ENCODE measurements at regions not wholly inside any gene's neighbourhood (a gene's known extent, or its start where the extent isn't known, plus 50 kb on each side); places are given as distances from the start of the nearest gene placed in this dataset.
A peak's percentile ranks its signal among the peaks of the same experiment; 100 is the strongest.

DNA sequence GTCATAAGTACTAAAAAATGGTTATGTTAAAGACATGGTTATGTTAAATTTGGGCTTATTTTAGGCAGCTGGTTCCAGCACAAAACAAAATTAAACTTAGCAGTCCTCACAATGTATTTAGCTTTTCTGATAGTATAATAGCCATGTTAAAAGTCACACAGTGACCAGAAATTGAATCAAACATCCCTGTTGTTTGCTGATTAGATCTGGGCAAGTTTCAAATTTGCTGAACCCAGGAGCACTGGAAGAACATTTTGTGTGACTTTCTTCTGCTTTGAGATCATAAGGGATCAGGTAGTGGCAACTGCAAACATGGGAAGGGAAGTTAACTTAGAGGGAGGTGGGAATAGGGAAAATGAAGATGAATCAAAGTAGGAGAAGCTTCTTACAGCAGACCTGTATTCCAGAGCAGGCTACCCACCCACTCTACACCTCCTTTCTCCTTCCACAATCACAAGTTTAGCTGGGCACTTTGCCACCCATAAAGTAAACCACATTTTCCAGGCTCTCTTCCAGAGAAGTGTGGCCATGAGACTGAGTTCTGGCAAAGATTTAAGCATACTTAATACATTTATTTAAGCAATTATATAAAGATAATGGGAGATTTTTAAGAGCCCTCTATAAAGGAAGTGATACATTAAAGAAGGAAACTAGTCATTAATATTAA, 616.1 kb upstream of the LRATD1 start:
- DNase-seq: peak in 4 of 6 donors; percentile 18 to 74 (median 55)
- peak; percentile 96 to 98 (median 98) for ATAC-seq
- no peaks in the 10 kb centered on the region for H3K36me3 ChIP-seq
- no peaks in the 10 kb centered on the region for H3K27me3 ChIP-seq
- intact Hi-C loops (cut with DNase I): no loop called here
- H3K4me1 ChIP-seq: peaks cover 0 to 6% (median 3%) of the 10 kb centered on the region in 3 donors
- peak overlapping the region in 1 of 4 donors; percentile 43 for H3K27ac ChIP-seq
- H3K9me3 ChIP-seq: no peaks in the 10 kb centered on the region
- H3K4me3 ChIP-seq: no peak overlapping the region
- TF ChIP-seq, protein P1, sequence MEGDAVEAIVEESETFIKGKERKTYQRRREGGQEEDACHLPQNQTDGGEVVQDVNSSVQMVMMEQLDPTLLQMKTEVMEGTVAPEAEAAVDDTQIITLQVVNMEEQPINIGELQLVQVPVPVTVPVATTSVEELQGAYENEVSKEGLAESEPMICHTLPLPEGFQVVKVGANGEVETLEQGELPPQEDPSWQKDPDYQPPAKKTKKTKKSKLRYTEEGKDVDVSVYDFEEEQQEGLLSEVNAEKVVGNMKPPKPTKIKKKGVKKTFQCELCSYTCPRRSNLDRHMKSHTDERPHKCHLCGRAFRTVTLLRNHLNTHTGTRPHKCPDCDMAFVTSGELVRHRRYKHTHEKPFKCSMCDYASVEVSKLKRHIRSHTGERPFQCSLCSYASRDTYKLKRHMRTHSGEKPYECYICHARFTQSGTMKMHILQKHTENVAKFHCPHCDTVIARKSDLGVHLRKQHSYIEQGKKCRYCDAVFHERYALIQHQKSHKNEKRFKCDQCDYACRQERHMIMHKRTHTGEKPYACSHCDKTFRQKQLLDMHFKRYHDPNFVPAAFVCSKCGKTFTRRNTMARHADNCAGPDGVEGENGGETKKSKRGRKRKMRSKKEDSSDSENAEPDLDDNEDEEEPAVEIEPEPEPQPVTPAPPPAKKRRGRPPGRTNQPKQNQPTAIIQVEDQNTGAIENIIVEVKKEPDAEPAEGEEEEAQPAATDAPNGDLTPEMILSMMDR (IDR thresholded peaks at IDR 0.05): no peak
- no peak for FAIRE-seq

DNA sequence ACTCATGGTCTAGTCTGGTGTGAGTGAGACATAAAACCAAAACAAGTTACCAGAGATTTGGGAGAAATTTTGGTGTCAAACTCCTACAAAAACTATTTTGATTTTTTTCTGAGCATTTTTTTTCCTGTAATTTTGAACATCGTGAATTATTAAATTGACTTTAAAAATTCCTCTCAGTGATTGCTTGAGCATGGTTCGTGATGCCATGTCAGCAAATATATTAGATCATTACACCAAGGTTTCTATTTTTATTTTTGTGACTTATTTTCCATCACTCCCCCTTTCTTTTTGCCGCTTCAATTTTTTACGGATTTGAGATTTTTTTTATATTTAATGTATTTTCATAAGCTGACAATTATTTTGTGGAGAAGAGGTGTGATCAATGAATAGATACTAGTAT, 613.9 kb upstream of the LRATD1 start:
- DNase-seq (no peak), FAIRE-seq (no peak), ATAC-seq (no peak)
- TF ChIP-seq, protein P1 (IDR thresholded peaks at IDR 0.05): no peak
- intact Hi-C loops (cut with DNase I): no loop called here
- peaks cover 0 to 6% (median 3%) of the 10 kb centered on the region in 3 donors for H3K4me1 ChIP-seq
- no peaks in the 10 kb centered on the region for H3K9me3 ChIP-seq
- no peaks in the 10 kb centered on the region for H3K27me3 ChIP-seq
- no peaks in the 10 kb centered on the region for H3K36me3 ChIP-seq
- H3K27ac ChIP-seq: no peak overlapping the region
- no peak overlapping the region for H3K4me3 ChIP-seq
- WGBS, 2 donors: 90% methylated on average over 4 of the region's 4 CpGs

DNA sequence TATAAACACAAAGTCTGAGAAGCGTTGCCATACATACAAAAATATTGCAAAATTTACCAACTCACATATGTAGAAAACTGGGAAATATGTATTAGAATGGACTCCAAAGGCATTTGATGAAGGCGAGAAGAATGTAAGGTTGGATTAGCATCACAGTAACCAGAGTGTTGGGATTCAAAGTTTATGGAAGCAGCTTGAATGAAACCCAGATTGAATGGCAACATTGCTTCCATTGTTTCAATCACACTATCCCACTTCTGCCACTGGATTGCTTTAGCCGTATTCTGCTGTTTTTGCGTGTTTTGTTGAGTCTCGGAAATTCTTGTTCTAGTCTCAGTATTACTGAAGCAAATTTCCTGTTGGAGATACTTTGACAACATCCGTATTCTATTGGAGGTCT, 609.0 kb upstream of the LRATD1 start:
- FAIRE-seq (no peak), ATAC-seq (no peak), DNase-seq (no peak)
- Histone ChIP-seq H3K27me3 (no peaks in the 10 kb centered on the region), H3K4me3 (no peak overlapping the region), H3K27ac (no peak overlapping the region), H3K9me3 (no peaks in the 10 kb centered on the region), H3K36me3 (no peaks in the 10 kb centered on the region), H3K4me1 (no peaks in the 10 kb centered on the region)
- TF ChIP-seq, protein P1 (IDR thresholded peaks at IDR 0.05): no peak
- 89 to 90% methylated on average over 6 of the region's 6 CpGs for WGBS, 2 donors
- intact Hi-C loops (cut with DNase I): no loop called here

DNA sequence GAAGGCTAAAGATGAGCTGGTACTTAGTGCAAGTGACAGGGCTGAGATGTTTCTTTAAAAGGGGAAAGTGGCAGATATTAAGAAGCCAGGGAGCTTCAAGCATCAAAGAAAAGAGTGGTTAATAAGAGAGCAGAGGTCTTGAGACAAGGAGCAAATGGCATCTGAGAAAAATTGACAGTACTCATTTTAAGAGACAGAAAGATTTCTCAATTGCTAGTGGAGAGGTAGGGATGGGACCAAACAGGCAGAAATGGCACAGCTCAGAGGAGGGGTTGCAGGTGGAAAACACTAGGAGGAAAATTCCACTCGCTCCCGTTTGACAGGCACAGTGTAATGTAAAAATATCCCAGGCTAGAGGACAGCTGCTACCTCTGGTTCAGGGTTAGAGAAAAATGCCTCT, 593.4 kb upstream of the LRATD1 start:
- ATAC-seq (no peak), FAIRE-seq (no peak), DNase-seq (no peak)
- no peak overlapping the region for H3K4me3 ChIP-seq
- H3K27ac ChIP-seq: no peak overlapping the region
- no peaks in the 10 kb centered on the region for H3K9me3 ChIP-seq
- intact Hi-C loops (cut with DNase I): no loop called here
- 36 to 51% methylated on average over 2 of the region's 2 CpGs for WGBS, 2 donors
- no peaks in the 10 kb centered on the region for H3K36me3 ChIP-seq
- TF ChIP-seq, protein P1 (IDR thresholded peaks at IDR 0.05): no peak
- H3K27me3 ChIP-seq: no peaks in the 10 kb centered on the region
- no peaks in the 10 kb centered on the region for H3K4me1 ChIP-seq

DNA sequence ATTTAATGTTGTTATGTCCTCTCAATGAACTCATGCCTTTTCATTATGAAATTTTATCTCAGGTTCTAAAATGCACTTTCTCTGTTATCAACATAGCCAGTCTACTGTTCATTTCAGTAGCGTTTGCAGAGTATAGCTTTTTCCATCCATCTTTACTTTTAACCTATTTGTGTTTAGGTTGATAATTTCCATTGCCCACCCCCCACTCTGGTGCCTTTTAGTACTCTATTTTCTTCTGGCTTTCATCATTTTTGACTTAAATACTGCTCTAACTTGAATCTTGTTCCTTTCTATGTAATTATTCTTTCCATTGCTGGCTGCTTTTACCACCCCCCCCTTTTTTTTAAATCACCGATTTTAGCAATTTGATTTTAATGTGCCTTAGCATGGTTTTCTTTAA, 585.0 kb upstream of the LRATD1 start:
- 69 to 78% methylated on average over 2 of the region's 2 CpGs for WGBS, 2 donors
- FAIRE-seq (no peak), ATAC-seq (no peak), DNase-seq (no peak)
- TF ChIP-seq, protein P1 (IDR thresholded peaks at IDR 0.05): no peak
- Histone ChIP-seq H3K9me3 (no peaks in the 10 kb centered on the region), H3K4me3 (no peak overlapping the region), H3K27ac (no peak overlapping the region), H3K4me1 (no peaks in the 10 kb centered on the region), H3K27me3 (no peaks in the 10 kb centered on the region), H3K36me3 (no peaks in the 10 kb centered on the region)
- intact Hi-C loops (cut with DNase I): no loop called here

Measured in pancreas (tissue), 10 donors.